Endothelial cell of umbilical vein (primary cell): ENCODE measurements at regions not wholly inside any gene's neighbourhood (a gene's known extent, or its start where the extent isn't known, plus 50 kb on each side); places are given as distances from the start of the nearest gene placed in this dataset.

Source experiments
- GATA2 ChIP-seq: IDR thresholded peaks from 2 replicates; pipeline ENCODE4 v1.7.0; 2011; ENCODE audit warnings: low read depth, mild to moderate bottlenecking, moderate library complexity, mixed read lengths, low read length; ENCODE audit not compliant: insufficient read length, insufficient read depth
- MAX ChIP-seq: IDR thresholded peaks from 2 replicates; pipeline ENCODE4 v1.6.1; 2011; ENCODE audit not compliant: insufficient read depth, insufficient read length
- POLR2A ChIP-seq: IDR thresholded peaks from 2 replicates; pipeline ENCODE4 v1.6.1; 2012; ENCODE audit warnings: low read depth, mild to moderate bottlenecking, control low read depth, low read length
- TF ChIP-seq, protein P1 (sequence below), 2 donors: IDR thresholded peaks; 1 replicate in 1 of 2; 2 replicates in 1 of 2; pipeline ENCODE4 v1.5.1; 2011; ENCODE audit warnings: low read length in 2 of 2, mild to moderate bottlenecking in 2 of 2, moderate library complexity in 2 of 2, control low read depth in 1 of 2, inconsistent platforms in 1 of 2, low read depth in 1 of 2; ENCODE audit not compliant: insufficient read depth in 1 of 2; ENCODE audit errors: extremely low read depth in 1 of 2

DNA sequence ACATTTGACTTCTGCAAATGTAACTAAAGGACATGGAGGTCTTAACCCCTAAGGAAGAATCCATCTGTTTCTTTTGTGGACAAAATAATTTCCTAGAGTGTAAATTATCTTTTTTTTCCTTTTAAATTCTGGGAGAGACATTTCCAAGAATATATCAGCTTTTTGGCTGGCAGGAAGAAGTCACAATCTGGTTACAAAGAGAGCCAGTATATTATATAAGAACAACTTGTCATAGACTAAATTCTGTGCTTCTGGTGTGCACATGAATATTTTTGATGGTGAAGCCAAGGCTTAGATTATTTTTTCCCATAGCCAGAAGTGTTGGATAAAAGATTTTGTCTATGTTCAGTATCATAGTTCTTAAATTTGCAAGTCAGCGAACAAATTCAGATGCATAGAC lies 500.6 kb downstream of the XIRP2 start:
- TF ChIP-seq GATA2 (no peak), MAX (no peak), POLR2A (no peak)
- TF ChIP-seq, protein P1, sequence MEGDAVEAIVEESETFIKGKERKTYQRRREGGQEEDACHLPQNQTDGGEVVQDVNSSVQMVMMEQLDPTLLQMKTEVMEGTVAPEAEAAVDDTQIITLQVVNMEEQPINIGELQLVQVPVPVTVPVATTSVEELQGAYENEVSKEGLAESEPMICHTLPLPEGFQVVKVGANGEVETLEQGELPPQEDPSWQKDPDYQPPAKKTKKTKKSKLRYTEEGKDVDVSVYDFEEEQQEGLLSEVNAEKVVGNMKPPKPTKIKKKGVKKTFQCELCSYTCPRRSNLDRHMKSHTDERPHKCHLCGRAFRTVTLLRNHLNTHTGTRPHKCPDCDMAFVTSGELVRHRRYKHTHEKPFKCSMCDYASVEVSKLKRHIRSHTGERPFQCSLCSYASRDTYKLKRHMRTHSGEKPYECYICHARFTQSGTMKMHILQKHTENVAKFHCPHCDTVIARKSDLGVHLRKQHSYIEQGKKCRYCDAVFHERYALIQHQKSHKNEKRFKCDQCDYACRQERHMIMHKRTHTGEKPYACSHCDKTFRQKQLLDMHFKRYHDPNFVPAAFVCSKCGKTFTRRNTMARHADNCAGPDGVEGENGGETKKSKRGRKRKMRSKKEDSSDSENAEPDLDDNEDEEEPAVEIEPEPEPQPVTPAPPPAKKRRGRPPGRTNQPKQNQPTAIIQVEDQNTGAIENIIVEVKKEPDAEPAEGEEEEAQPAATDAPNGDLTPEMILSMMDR (IDR thresholded peaks at IDR 0.05; ENCODE audit: extremely low read depth in 1 of 2, insufficient read depth in 1 of 2, low read depth in 1 of 2, low read length in 2 of 2): no peak
